GM21576 (cell line): ENCODE measurements at regions not wholly inside any gene's neighbourhood (a gene's known extent, or its start where the extent isn't known, plus 50 kb on each side); places are given as distances from the start of the nearest gene placed in this dataset.
"Not testable (repeated sequence)": the region's sequence is repeated elsewhere in the genome, so short reads cannot be mapped to it uniquely, and the experiment has no call there.

Source experiments
- ATAC-seq: cut with Tn5 transposase; IDR thresholded peaks from one replicate; pipeline ENCODE4 v1.9.1; 2021; ENCODE audit warnings: mild to moderate bottlenecking, moderate library complexity; ENCODE audit not compliant: unreplicated experiment

DNA sequence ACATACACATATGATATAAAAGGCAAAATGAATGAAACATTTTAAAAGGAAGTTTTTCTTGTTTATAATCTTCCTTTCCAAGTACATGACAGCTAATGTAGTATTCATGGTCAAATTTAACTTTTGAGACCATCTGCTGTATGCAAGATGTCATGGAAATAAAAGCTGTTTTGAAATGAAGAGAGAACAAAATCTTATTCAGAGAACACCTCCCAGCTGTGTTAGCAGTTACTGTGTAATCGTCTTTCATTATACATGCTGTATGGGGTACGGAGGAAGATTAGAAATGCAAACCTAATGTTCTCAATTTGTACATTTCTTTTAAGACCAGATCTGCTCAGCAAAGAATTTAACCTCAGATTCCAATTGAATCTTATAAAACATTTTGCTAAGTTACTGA lies 1182.3 kb downstream of the OTOL1 start:
- ATAC-seq = no peak

DNA sequence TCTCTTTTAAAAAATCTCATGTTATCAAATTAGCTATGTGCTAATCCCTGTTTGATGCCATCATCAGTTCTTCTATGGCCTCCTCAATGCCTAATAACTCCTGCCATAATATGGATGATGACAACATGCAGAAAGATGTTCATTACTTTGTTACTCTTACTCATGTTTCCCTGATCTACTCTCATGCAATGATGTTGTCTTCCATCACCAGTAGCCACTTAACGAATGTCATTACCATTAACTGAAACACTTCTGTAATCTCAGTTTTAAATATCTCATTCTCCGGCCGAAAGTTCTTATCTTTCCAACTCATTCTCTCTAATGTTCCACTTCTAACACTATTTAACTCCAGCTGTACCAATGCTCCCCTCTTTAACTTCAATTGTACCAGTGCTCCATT lies 1187.7 kb downstream of the OTOL1 start:
- no peak for ATAC-seq

DNA sequence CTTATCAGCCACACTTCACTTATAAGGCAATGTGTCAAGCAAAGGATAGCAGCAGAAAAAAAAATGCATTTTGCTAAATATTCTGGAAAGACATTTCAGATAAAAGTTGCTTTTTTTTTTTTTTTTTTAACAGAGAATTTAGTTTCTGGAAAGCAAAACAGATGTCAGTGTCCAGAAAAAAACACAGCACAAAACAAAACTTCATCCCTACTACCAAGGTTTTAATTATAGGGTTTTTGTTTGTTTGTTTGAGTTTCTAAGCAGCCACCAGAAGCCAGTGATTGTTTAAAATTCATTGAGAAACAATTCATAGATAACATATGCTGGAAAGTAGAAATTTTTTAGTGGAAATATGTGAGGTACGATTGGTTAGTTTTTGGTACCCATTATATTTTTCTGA lies 1202.7 kb downstream of the OTOL1 start:
- no peak for ATAC-seq

DNA sequence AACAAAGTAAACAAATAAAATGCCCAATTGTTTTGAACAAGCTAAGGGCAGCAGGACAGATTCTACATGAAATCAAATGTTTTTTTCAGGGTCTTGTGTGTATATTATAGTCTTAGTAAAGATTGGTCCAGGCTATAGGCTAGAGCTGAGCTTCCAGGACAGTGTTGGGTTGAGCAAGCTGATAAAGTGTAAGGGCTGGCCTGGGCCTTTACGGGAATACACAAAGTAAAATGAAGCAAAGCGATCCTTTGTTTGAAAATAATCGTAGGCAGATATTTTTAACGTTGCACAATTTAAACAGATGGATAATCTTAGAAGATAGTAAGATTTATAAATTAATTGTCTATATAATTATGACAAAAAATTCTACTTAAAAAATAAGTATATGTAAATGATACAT lies 1204.6 kb downstream of the OTOL1 start:
- no peak for ATAC-seq

DNA sequence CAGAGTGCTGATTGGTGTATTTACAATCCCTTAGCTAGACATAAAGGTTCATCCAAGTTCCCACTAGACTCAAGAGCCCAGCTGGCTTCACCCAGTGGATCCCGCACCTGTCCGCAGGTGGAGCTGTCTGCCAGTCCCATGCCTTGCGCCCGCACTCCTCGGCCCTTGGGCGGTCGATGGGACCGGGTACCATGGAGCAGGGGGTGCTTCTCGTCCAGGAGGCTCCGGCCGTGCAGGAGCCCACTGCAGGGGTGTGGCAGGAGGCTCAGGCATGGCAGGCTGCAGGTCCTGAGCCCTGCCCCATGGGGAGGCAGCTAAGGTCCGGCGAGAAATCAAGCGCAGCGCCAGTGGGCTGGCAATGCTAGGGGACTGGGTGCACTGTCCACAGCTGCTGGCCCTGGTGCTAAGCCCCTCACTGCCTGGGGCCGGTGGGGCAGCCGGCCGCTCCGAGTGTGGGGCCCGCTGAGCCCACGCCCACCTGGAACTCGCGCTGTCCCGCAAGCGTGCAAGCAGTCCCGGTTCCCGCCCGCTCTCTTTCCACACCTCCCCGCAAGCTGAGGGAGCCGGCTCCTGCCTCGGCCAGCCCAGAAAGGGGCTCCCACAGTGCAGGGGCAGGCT lies 1206.3 kb downstream of the OTOL1 start:
- ATAC-seq = no peak

DNA sequence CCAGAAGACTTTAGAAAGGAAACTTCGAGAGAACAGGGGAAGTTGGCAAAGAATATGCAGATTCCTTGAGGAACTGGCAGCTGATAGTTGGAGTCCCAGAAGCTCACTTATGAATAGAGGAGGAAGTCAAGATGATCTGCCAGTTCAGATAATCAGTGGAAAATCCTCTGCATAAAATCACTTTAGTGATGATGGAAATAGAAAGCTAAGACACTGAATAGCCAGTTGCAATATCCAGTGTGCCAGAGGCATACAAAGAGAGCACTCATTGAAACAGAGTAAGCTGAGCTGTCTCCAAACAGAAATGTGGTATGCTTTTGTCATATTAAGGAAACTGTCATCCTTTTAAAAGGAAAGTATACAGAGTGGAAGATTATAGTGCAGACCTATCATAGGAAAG lies 1207.6 kb downstream of the OTOL1 start:
- no peak for ATAC-seq

DNA sequence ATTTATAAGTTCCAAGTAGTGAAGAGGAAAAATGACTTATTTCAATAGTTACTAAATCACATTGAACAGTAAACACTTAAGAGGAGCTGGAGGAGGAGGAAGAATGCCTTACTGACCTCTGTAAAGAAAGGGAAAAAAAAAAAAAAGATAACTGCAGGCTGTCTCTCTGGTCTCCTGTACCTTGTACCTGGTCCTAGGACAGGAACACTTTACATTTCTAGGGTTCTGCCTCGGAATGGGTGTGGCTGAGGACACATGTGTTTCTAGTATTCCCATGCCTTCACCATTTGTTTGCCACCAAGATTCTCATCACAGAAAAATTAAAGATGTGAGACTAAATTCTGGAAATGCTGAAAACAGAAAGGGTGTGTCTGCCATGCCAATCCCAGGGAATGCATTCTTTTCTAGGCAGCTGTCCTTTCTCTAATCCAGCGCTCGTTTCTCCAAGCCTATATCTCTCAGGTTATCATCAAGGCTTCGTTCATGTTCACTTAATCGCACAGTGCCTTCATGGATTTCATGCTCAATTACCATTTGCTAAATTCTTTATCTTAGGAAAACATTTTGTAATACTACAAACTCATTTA lies 1208.3 kb downstream of the OTOL1 start:
- ATAC-seq = no peak

DNA sequence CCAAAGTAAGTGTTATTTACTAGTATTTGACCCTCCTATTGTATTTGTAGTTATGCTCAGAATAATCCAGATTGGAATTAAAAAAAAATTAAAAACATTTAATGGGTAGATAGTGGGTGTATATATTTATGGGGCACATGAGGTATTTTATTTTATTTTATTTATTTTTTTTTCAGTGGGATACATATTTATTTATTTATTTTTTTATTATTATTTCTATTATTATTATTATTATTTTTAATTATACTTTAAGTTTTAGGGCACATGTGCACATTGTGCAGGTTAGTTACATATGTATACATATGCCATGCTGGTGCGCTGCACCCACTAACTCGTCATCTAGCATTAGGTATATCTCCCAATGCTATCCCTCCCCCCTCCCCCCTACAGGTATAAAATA lies 1211.8 kb downstream of the OTOL1 start:
- not testable (repeated sequence) for ATAC-seq

DNA sequence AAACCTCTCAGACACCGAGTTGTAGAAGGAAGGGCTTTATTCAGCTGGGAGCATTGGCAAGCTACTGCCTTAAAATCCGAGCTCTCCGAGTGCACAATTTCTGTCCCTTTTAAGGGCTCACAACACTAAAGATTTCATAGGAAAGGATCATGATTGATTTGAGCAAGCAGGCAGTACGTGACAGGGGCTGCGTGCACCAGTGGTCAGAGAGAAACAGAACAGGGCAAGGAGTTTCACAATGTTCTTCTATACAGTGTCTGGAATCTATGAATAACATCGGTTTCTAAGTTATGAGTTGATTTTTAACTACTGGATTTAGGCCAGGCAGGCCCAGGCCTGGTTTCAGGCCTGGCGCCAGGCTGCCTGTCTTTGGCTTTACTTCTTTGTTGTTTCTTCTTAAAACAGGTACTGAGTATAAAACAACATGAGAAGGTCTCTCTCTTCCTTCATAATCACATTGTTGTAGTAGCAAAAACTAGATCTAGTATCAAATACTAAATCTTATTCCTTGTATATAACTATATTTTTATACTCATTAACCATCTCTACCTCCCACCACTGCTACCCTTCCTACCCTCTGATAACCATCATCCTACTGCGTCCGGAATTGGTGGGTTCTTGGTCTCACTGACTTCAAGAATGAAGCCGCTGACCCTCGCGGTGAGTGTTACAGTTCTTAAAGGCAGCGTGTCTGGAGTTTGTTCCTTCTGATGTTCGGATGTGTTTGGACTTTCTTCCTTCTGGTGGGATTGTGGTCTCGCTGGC lies 1212.5 kb downstream of the OTOL1 start:
- not testable (repeated sequence) for ATAC-seq

DNA sequence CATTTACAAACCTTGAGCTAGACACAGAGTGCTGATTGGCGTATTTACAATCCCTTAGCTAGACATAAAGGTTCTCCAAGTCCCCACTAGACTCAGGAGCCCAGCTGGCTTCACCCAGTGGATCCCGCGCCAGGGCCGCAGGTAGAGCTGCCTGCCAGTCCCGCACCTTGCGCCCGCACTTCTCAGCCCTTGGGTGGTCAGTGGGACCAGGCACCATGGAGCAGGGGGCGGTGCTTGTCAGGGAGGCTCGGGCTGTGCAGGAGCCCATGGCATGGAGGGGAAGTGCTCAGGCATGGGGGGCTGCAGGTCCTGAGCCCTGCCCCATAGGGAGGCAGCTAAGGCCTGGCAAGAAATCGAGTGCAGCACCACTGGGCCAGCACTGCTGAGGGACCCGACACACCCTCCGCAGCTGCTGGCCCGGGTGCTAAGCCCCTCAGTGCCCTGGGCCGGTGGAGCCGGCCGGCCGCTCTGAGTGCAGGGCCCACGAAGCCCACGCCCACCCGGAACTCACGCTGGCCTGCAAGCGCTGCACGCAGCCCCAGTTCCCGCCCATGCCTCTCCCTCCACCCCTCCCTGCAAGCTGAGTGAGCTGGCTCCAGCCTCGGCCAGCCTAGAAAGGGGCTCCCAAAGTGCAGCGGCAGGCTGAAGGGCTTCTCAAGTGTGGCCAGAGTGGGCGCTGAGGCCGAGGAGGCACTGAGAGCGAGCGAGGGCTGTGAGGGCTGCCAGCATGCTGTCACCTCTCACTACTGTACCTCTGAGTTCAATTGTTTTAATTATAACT lies 1213.9 kb downstream of the OTOL1 start:
- no peak for ATAC-seq

DNA sequence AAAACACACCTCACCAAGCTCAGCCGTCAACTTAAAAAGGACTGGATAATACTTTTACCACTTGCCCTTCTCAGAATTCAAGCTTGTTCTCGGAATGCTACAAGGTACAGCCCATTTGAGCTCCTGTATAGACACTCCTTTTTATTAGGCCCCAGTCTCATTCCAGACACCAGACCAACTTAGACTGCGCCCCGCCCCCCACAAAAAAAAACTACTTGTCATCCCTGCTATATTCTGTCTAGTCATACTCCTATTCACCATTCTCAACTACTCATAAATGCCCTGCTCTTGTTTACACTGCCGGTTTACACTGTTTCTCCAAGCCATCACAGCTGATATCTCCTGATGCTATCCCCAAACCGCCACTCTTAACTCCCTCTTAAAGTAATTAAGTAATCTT lies 1220.5 kb downstream of the OTOL1 start:
- not testable (repeated sequence) for ATAC-seq

DNA sequence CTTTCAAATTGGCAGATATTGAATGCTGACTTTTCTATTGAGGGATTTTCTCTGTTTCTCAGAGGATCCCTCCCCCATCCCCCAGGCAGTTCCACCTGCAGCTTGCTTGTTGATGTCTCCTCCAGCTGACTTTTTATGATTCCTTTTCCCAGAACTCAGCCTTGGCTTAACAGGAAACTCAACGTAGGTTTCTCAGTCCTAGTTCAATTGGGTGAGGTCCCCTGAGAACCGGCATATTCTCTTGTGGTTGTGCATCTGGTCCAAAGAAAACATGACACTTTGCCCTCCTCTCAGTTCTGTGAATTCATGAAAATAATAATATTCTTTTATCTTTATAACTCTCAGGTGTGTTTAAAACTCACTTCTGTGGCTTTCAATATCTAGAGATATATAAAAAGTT lies 1222.1 kb downstream of the OTOL1 start:
- ATAC-seq = no peak

DNA sequence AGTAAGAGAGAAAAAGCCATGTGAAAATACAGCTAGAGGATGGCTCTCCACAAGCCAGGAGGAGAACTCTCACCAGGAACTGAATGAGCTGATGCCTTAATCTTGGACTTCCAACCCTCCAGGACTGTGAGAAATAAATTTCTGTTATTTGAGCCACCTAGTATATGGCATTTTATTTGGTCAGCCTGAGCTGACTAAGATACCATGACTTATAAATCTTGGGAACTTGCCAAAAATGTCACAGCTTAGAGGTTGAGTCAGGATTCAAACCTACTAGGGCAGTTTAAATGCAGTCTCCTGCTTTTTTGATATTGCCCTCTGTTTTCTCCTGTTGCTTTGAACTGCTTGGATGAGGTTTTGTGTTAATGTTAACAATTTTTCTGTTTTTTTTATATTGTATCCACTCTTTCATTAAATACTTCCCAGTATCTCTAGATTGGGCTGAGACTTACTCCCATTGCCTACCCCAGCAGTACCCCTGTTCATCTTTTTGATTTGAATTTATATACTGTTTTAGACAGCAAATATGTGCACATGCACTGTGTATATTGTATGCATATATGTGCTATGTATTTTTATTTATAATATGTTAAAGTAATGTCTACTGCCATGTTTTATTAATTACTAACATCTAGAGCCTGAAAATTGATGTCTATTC lies 1223.2 kb downstream of the OTOL1 start:
- ATAC-seq = no peak

DNA sequence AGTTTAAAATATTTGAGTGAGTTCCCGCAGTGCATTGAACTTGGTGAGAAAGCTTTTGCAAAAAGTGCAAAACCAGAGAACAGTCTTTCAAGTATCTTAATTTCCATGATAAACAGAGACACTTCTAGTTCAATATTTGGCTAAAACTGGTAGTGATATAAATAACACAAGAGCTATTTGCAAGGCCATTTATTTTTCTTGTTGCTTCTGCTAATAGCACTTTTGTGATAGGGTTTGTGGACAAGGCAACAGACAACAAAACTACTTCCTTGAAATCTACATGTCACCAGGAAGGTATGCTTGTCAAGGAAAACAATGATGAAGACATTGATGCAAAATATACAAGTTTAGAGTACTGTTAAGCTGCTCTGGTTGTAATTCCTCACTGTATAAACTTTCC lies 1225.1 kb downstream of the OTOL1 start:
- ATAC-seq = no peak

DNA sequence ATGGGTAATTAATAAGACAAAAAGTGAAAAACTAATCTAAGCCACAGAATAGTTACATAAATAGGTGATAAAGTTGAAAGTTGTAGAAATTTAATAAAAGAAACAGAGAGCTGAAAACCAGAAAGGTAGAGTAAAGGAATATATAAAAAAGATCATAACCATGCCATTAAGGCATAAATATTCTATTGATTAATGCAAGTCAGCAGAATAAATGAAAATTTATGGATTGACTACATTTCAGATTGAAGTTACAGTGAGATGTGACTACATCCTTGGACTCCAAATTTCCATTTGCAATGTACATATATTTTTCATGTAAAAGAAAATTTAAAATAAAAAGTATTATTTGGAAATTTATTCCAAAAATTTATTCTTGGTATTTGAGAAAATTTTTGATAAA lies 1225.7 kb downstream of the OTOL1 start:
- no peak for ATAC-seq

DNA sequence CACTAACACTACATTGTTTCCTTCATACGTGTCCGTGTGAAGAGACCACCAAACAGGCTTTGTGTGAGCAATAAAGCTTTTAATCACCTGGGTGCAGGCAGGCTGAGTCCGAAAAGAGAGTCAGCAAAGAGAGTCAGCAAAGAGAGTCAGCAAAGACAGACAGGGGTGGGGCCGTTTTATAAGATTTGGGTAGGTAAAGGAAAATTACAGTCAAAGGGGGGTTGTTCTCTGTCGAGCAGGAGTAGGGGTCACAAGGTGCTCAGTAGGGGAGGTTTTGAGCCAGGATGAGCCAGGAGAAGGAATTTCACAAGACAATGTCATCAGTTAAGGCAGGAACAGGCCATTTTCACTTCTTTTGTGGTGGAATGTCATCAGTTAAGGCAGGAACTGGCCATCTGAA lies 1226.2 kb downstream of the OTOL1 start:
- ATAC-seq = not testable (repeated sequence)

DNA sequence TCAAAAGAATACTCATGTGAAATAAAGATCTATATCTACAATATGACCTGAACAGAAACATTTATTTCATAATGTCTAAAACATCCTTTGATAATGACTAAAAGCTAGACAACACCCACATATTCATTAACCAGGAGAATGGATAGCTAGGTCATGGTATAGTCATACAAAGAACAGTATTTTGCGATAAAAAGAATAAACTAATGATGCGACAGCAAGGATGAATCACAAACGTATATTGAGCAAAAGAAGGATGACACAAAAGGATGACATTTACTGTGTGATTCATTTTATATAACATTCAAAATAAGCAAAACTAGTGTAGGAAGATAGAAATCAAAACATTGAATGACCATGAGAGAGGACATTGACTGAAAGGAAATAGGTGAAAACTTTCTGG lies 1233.1 kb downstream of the OTOL1 start:
- no peak for ATAC-seq

DNA sequence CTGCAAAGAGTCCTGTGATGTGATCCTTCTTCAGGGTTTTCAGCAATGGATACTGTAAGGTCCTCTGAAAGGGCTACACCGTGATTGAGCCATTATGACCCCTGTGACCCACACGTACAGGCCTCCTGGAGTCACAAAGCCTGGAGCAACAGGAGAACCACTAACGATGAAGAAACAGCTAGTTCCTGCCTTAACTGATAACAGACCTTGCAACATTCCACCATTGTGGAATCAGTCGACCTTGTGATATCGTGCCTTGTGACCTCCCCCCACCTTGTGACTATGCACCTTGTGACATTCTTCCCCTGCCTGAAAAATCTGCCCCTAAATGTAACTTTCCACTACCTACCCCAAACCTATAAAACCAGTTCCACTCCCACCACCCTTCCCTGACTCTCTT lies 1235.4 kb downstream of the OTOL1 start:
- ATAC-seq = not testable (repeated sequence)

DNA sequence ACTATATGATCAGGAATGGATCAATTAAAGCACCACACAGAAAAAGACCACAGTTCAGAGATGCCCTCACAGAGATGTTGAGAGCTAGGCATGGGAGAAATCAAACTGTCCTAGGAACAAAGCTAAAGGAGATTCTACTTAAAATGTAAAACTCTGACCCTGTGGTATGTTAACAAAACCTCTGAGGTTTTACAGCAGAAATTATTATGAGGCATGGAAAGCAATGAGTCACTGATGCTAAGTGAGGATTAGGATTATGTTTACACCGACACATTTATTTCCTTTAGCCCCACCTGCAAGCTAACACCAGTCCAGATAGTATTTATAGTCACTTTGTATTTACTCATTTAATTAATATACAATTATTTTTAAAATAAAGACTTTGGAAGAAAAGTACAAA lies 1242.2 kb downstream of the OTOL1 start:
- no peak for ATAC-seq

DNA sequence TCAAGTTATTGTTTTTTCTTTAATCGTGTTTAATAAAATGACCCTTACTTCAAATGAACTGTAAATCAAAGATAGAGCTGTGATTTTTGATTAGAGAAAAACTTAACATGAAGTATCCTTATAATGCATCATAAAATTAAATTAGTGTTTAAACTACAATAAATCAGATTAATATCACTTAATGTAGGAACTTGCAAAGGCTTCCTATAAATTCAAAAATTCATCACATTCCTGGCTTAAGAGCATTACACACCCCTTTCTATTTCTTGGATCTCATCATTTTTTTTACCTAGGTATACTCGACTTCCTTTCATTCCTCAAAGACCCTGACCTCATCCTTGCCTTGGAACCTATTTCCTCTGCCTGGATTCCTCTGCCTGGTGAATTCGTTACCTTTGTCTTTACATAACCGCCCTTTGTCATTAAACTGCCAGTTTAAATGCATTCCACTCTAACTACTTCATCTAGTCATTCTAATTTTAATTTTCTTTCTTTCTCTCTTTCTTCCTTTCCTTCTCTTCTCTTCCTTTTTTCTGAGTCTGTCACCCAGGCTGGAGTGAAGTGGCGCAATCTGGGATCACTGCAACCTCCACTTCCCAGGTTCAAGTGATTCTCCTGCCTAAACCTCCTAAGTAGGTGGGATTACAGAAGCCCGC lies 1244.5 kb downstream of the OTOL1 start:
- ATAC-seq = no peak
